CD4-positive, alpha-beta T cell treated with Interleukin-6 for 4 hours (primary cell): ENCODE measurements at regions not wholly inside any gene's neighbourhood (a gene's known extent, or its start where the extent isn't known, plus 50 kb on each side); places are given as distances from the start of the nearest gene placed in this dataset.
"Not testable (repeated sequence)": the region's sequence is repeated elsewhere in the genome, so short reads cannot be mapped to it uniquely, and the experiment has no call there.

Experiments used
- DNase-seq: peaks from one replicate; pipeline ENCODE4 v3.0.0-alpha.2; 2020; ENCODE audit warnings: mixed read lengths

GRCh38 chr4:72666910-72667309 is 97.9 kb upstream of the ADAMTS3 start:
- no peak for DNase-seq

DNA sequence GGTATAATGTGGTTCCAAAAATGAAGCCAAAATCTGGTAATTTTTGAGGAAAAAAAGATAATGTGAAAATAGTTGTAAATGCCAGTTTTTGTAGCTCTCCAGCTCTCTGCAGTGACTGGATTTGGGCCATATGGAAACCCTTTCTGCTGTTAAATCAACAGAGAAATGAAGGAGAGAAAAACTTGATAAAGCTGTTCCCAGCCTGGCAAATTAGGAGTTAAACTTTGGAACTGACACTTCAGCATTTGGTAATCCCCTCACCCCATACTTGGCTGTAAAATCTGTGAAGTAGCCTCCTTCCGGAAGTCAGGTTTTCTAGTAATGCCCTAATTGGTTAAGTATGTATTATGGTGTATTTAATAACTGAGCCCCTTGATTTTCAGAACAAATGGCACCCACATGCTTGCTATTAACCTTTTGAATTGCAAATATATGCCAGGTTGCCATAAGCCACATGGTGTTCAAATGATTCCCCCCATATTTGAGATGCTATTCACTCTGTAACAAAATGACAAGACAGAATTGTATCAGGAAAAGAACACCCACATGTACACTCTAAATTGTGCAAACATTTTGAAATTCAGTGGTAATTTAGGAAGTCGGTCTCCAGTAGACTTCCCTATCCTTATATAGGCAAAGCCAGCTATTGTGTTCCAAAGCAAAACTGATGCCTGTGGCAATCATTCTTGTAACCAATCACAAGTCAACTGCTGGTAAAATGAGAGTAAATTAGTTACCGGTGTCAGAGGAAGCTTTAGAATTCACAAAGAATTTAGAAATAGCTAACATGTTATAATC is 96.3 kb upstream of the ADAMTS3 start:
- DNase-seq, result no peak

DNA sequence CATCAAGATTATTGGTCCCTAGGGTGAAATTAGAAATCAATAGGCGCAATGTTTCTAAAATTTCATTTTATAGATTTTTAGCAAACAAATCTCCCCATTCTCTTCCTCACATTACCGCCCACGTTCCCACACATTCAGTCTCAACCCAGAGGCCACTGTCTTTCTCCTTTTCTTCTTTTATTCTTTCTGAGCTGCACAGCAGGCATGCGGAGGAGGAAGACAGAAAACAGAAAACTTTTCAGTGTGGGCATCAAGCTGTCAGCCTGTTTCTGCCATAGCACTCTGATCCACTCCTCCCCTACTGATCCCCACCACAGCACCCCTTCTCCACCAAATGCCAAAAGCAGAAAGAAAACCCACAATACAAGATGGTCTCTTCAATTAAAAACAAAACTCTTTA is 94.8 kb upstream of the ADAMTS3 start:
- DNase-seq, result no peak

DNA sequence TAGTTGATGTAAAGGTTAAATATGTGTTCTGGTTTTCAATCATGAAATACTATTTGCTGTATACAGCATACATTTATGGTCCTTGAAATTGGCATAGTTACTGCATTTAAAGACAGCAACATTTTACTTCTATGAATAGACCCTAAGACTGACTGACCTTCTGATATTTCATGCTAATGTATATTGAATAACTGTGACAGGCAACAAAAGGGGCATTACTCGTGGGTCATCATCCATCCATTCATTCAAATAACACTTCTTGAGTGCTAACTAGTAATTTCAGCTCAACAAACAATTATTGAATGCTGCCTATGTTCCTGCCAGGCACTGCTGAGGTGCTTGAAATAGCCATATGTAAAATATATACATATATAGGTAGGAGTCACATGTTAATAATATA is 92.8 kb upstream of the ADAMTS3 start:
- no peak for DNase-seq

DNA sequence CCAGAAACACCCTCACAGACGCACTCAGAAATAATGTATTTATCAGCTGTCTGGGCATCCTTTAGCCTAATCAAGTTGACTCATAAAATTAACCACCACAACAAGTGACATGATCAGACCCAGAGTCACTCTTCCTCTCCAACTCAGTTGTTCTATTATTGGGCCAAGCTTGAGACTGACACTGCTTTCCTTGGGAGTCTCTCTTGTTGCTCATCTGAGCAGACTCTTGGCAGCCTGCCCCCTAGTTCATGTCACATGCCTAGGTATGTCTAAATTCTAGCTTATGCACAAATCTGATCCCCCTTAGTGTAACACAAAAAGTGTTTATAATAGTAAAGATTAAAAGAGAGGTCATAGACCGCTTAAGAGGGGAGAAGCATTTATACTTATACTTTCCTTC is 72.6 kb upstream of the ADAMTS3 start:
- DNase-seq, result no peak

- DNase-seq, result not testable (repeated sequence)
These were observed 67.8 kb upstream of the ADAMTS3 start for GRCh38 chr4:72636866-72637265.

GRCh38 chr4:72635931-72636330 is 66.9 kb upstream of the ADAMTS3 start:
- DNase-seq, result not testable (repeated sequence)

- not testable (repeated sequence) for DNase-seq
These were observed 63.2 kb upstream of the ADAMTS3 start for GRCh38 chr4:72632253-72632652.

- DNase-seq, result no peak
These were observed 62.3 kb upstream of the ADAMTS3 start for GRCh38 chr4:72631296-72631695.

GRCh38 chr4:72629540-72629939 is 60.5 kb upstream of the ADAMTS3 start:
- no peak for DNase-seq

- DNase-seq, result no peak
These were observed 58.7 kb upstream of the ADAMTS3 start for GRCh38 chr4:72627723-72628122.
